NCI-H1694 (cell line): ENCODE measurements at regions not wholly inside any gene's neighbourhood (a gene's known extent, or its start where the extent isn't known, plus 50 kb on each side); places are given as distances from the start of the nearest gene placed in this dataset.
"Not testable (repeated sequence)": the region's sequence is repeated elsewhere in the genome, so short reads cannot be mapped to it uniquely, and the experiment has no call there.

ENCODE experiments used
- DNase-seq: peaks from one replicate; lab custom pipeline; 2025; lab: John Stamatoyannopoulos, UW

GRCh38 chr11:104776501-104777170, 121.6 kb downstream of the CASP12 start:
- DNase-seq, result no peak

GRCh38 chr11:104774578-104774977, 123.7 kb downstream of the CASP12 start:
- no peak for DNase-seq

- DNase-seq, result no peak
Measured at GRCh38 chr11:104772806-104773241, 125.4 kb downstream of the CASP12 start.

GRCh38 chr11:104771763-104772162, 126.5 kb downstream of the CASP12 start:
- no peak for DNase-seq

- not testable (repeated sequence) for DNase-seq
Measured at GRCh38 chr11:104771046-104771445, 127.2 kb downstream of the CASP12 start.

- no peak for DNase-seq
Measured at GRCh38 chr11:104765401-104766095, 132.7 kb downstream of the CASP12 start.

- no peak for DNase-seq
Measured at GRCh38 chr11:104764710-104765045, 133.6 kb downstream of the CASP12 start.

GRCh38 chr11:104763930-104764709, 134.1 kb downstream of the CASP12 start:
- DNase-seq, result no peak

GRCh38 chr11:104761511-104761910, 136.7 kb downstream of the CASP12 start:
- DNase-seq, result no peak

GRCh38 chr11:104759464-104759863, 138.8 kb downstream of the CASP12 start:
- DNase-seq, result no peak

- DNase-seq, result no peak
Measured at GRCh38 chr11:104738918-104739317, 159.3 kb downstream of the CASP12 start.

- no peak for DNase-seq
Measured at GRCh38 chr11:104738208-104738607, 160.1 kb downstream of the CASP12 start.

GRCh38 chr11:104736502-104736901, 161.8 kb downstream of the CASP12 start:
- DNase-seq, result no peak

GRCh38 chr11:104734998-104735397, 163.3 kb downstream of the CASP12 start:
- no peak for DNase-seq

GRCh38 chr11:104731890-104732289, 166.4 kb downstream of the CASP12 start:
- no peak for DNase-seq

GRCh38 chr11:104728927-104729326, 169.3 kb downstream of the CASP12 start:
- no peak for DNase-seq

GRCh38 chr11:104727768-104728167, 170.5 kb downstream of the CASP12 start:
- no peak for DNase-seq

- no peak for DNase-seq
Measured at GRCh38 chr11:104727095-104727494, 171.2 kb downstream of the CASP12 start.

GRCh38 chr11:104725796-104726408, 172.4 kb downstream of the CASP12 start:
- no peak for DNase-seq

GRCh38 chr11:104713401-104713800, 184.9 kb downstream of the CASP12 start:
- no peak for DNase-seq

- DNase-seq, result no peak
Measured at GRCh38 chr11:104705490-104706190, 192.6 kb downstream of the CASP12 start.

- DNase-seq, result no peak
Measured at GRCh38 chr11:104704888-104705287, 193.4 kb downstream of the CASP12 start.
